NCI-H2081 treated with DMSO at 0.1 percent for 48 hours (cell line): ENCODE measurements at regions not wholly inside any gene's neighbourhood (a gene's known extent, or its start where the extent isn't known, plus 50 kb on each side); places are given as distances from the start of the nearest gene placed in this dataset.
"Not testable (repeated sequence)": the region's sequence is repeated elsewhere in the genome, so short reads cannot be mapped to it uniquely, and the experiment has no call there.

ENCODE experiments used
- DNase-seq: peaks from one replicate; lab custom pipeline; 2025; lab: John Stamatoyannopoulos, UW

DNA sequence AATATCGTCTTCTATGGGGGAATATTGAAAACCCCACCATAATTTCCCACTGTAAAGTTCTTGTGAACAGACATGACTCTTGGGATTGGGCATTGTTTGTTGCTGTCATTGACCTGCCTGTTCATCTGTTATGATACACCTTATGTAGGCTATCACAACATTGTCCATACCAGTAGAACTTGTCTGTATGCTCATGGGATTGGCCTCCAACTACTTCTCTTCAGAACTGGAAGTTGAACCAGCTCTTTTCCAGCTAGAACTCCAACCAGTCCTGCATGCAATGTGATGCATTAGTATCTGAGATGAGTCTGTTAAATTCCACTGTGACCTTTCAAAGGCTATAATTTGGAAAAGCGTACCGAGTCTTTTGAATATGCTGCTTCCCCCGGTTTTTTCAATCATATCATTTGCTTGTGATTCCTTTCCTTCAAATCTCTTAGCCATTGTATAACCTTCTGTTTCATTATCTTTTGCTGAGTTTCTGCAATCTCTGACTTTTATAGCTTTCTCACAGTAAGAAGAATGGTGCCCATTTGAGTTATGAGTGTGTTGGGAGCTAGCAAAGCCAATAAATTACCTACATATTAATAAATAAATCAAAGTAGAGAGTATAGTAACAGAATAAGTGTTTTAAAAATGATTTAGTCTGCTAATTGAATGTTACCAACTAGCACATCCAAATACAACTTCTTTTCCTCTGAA is 101.9 kb downstream of the PLK2 start:
- no peak for DNase-seq

DNA sequence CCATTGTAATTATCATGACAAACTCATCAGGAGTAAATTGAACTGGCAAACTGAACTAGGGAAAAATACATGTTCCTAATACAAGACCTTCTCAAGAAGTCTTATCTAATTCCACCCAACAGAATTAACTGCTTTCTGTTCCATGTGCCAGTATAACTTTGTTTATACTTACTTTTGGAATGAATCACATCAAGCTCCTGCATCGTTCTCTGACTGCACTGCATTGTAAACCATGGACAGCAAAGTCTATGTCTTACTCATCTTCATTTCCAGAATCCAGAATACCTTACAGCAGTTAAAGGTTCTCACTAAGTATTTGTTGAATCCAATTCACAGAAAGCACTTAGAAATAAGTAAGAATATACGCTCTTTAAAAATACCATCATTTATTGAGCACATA is 102.8 kb downstream of the PLK2 start:
- no peak for DNase-seq

- no peak for DNase-seq
These were observed 103.2 kb downstream of the PLK2 start for GRCh38 chr5:58356662-58357061.

DNA sequence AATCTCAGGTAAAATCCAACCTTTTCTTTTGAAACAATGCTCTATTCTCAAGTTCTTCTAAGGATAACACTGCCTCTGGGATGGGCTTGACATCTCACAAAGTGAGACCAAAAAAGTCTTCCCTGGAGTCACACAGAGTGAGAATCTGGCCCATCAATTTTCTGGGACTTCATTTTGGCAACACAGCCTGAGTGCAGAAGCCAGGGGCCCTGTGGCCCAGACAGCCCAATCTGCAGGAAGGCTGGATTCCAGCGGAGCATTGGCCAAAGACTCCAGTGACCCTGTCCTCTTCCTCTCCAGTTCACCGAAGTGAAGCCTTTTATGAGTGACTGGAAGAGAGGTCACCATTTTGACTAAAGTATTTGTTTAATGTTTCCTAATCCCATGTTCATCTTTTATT is 105.1 kb downstream of the PLK2 start:
- DNase-seq: no peak

GRCh38 chr5:58353992-58354391 is 105.9 kb downstream of the PLK2 start:
- no peak for DNase-seq

- no peak for DNase-seq
These were observed 108.7 kb downstream of the PLK2 start for GRCh38 chr5:58351190-58351589.

DNA sequence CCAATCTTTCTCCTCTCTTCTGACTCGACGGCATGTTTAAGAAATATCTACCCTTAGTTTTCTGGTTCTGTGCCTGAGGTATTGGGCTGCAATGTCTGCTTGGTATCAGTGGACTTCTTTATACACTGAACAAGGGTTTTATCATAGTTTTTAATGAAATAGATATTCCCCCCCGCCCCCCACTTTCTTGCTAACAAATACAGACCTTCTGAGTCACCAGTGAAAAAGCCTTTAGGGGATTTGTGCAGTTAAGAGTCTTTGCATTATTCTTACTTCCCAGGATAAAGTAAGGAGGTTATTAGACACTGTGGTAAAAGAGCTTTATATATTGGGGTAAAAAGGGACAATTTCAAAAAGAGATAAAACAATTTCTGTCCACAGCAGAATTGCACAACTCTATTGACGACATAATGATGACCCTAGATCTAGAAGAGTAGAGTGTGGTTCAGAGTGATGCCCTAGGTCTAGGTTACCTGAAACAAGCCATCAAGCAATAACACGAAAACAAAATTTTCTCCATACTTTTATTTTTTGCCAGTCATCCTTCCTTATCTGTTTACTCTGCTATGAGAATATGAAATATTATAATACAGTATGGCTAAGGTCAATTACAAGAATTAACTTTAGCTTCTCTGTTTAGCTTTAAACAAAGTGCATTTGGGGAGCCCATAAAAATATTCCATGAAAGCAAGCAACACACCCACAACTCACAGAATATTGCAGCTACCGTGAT is 110.7 kb downstream of the PLK2 start:
- no peak for DNase-seq

GRCh38 chr5:58346041-58346440 is 113.8 kb downstream of the PLK2 start:
- DNase-seq: no peak

DNA sequence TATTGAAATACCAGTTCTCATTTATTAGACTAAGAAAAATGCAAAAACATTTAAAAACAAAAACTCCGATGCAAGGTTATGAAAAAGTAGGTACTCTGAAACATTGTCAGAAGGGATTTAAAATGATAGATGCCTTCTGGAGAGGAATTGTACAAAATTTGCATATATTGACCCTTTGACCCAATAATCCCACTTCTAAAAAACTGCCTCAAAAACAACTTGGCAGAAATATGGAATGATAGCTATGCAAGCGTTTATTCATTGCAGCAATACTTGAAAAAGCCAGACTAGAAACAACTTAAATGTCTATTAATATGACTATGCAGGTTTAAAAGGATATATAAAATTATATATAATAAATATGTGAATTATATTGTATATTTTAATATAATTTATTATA is 118.4 kb downstream of the PLK2 start:
- no peak for DNase-seq

DNA sequence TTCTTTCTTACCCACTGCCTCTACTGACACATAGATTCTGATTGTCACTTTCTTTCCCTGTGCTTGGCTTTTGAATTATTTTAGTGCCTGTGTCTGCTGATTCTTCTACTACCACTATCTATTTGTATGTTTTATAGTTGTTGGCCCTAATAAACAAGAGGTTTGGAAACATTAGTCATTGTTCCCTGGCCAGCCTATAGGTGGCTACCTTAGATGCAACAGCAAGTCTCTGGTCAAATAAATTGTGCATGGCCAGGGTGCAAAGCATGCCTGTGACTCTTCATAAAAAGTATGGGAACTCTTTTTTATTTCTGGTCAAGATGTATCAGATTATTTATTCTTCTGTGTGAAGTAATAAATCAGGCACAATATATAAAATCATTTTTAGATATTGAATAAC is 124.4 kb downstream of the PLK2 start:
- DNase-seq: no peak

DNA sequence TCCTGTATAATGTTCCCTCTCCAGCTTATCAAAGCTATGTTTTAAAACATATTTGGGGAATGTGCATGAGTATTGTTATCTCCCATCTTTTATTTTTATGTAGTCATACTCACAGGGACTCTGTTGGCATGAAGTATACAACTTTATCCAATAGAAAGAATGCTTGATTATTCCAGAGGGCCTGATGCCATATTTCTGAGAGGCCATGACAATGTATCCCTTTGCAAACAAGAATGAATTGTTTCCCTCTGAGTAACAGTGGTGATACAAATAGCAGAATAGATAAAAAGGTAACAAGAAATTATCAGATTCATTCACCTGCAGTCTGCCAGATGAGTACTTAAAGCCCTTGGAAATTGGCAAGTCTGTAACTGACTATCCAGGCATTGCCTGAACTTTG is 125.9 kb downstream of the PLK2 start:
- no peak for DNase-seq

DNA sequence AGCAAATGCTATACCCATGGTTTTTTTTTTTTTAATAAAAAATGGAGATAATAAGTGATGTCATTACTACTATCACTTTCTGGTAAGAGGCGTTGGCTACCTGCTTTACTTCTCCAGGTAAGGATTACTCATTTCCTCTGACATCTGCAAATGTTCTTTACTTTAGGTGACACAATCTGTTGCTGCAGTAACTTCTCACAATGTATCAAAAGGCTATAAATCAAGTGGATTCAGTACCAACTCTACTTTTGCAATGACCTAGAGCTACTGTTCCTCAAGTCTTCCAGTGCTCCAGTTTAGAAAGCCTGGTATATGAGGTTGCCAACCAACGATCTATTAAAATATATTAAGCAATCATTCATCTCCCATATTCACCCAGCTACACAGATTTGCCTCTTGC is 129.1 kb downstream of the PLK2 start:
- DNase-seq: no peak

- DNase-seq: no peak
These were observed 132.6 kb downstream of the PLK2 start for GRCh38 chr5:58327289-58327688.

- no peak for DNase-seq
These were observed 133.9 kb downstream of the PLK2 start for GRCh38 chr5:58326022-58326421.

DNA sequence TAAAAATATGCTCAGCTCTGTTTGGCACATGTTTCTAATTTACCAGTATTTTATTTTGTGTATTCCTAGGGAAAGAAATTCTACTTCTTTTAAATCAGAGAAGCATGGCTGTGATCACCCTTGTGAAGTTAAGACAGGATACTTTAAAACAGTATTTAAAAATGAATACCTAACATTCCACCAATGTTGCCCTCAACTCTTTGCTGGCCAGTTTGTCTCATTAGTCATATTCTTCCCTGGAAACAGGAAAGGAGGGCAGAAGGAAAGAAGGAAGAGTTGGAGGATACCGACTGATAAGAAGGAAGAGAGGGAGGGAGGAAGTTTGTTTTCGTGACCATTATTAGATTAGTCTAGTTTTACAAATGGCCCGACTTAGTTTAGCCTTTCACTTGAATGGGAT is 137.4 kb downstream of the PLK2 start:
- DNase-seq: no peak

DNA sequence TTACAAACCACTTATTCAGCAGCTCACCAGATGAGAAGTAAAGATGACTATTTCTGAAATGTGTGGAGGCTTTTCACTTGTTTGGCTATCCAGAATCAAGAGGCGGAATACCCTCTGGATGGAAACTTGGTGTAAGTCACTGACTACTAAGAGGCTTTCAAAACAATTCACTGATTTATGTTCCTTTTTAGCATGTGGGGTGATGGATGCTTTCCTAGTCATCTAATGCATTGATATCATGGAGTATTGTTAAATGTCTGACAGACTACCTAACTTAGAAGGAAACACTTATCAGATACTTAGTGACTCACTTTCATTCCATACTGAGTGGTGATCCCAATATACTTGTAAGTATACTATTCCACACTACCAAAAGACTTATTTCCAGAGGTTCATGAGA is 141.4 kb downstream of the PLK2 start:
- no peak for DNase-seq

- DNase-seq: no peak
These were observed 142.1 kb downstream of the PLK2 start for GRCh38 chr5:58317808-58318207.

GRCh38 chr5:58317009-58317408 is 142.9 kb downstream of the PLK2 start:
- DNase-seq: no peak

DNA sequence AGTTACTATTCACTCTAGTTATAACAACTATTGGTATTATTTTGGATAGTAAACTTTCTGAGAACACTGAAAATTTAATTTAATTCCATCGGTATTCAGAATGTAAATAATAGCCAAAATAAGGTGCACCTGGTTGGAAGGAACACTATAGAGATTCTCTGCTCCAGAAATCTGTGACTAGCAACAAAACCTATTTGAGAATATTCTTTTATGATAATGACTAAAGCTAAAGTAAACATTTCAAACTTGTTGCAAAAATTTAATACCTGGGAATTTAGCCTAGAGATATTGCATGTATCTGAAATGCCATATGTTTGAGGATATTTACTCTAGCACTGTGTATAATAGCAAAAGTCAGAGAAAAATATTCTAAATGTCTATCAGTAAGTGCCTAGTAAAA is 144.1 kb downstream of the PLK2 start:
- no peak for DNase-seq

DNA sequence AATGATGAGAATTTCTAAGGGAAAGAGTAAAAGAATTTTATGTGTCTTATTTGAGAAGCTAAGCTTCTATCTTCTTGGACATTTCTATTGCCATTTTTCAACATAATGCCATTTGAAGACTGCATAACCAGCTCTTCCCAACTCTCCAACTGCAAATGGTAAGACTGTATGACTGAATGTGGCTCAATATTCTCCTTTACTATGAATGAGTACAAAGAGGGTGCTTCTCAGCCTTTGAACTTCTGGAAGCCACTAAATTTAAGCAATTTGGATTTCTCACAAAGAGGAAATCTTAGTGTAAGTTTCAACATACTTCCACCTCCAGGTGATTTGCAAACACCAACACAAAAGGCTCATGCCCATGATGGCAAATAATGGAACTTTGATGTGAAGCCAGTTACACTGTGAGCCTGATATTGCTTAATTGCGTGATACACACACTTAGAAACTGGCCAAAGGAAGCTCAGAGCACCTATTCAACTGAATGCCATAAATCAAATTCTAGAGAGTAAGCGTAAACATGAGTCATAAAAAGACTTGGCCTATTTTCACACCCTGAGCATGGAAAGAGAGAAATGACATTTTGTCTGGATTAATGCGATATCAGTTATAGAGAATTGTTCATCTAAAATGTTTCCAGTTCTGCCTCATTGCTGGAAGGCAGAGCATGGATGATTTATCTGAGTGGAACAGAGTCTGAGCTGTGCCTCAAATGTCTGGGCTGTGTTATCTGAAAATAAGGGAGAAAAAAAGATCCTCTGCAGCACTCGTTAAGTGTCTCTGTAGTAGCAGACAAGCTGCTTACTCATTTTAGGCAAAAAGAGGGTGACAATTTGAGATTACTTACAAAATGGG is 145.3 kb downstream of the PLK2 start:
- no peak for DNase-seq

DNA sequence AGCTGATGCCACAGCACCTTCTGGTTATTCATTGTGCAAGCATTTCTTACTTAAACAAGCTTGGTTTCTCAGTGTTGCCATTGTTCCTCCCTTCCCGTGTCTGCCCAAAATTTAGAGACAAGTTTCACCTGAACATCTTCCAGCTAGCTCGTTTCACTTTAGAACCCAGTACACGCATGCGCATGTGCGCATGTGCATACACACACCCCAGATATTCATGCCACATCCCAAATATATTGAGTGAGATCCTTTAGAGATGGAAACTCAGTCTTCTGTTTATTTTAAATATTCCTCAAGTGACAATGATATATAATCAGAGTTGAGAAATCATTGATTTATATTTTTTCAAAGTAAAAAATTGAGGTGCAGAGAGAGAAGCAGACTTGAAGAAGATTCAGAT is 147.6 kb downstream of the PLK2 start:
- no peak for DNase-seq

DNA sequence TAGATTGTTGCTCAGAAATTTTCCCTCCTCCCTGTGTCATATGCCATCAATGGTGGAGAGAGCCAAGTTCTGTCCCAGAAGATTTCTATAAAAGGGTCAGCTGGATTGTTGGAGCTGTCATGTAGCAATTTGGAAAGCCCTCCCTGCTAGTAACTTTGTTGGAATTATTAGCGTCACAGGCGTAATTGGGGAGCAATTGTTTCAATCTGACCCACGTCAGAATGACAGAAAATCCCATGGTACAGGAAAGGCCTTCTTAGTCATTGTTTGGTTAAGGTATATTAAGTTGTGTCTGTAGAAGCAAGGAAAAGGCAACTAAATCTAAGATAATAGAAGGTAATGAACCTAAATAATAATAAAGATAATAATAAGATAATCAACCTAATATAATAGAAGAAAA is 148.4 kb downstream of the PLK2 start:
- no peak for DNase-seq

DNA sequence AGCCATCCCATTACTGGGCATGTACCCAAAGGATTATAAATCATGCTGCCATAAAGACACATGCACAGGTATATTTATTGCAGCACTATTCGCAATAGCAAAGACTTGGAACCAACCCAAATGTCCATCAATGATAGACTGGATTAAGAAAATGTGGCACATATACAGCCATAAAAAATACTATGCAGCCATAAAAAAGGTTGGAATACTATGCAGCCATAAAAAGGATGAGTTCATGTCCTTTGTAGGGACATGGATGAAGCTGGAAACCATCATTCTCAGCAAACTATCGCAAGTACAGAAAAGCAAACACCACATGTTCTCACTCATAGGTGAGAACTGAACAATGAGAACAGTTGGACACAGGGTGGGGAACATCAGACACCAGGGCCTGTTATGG is 151.5 kb downstream of the PLK2 start:
- DNase-seq: not testable (repeated sequence)
